GM21825 (cell line): ENCODE measurements at regions not wholly inside any gene's neighbourhood (a gene's known extent, or its start where the extent isn't known, plus 50 kb on each side); places are given as distances from the start of the nearest gene placed in this dataset.
A peak's percentile ranks its signal among the peaks of the same experiment; 100 is the strongest.

ENCODE experiments used
- ATAC-seq: cut with Tn5 transposase; IDR thresholded peaks from one replicate; pipeline ENCODE4 v1.9.1; 2021; ENCODE audit warnings: mild to moderate bottlenecking, moderate library complexity; ENCODE audit not compliant: unreplicated experiment

DNA sequence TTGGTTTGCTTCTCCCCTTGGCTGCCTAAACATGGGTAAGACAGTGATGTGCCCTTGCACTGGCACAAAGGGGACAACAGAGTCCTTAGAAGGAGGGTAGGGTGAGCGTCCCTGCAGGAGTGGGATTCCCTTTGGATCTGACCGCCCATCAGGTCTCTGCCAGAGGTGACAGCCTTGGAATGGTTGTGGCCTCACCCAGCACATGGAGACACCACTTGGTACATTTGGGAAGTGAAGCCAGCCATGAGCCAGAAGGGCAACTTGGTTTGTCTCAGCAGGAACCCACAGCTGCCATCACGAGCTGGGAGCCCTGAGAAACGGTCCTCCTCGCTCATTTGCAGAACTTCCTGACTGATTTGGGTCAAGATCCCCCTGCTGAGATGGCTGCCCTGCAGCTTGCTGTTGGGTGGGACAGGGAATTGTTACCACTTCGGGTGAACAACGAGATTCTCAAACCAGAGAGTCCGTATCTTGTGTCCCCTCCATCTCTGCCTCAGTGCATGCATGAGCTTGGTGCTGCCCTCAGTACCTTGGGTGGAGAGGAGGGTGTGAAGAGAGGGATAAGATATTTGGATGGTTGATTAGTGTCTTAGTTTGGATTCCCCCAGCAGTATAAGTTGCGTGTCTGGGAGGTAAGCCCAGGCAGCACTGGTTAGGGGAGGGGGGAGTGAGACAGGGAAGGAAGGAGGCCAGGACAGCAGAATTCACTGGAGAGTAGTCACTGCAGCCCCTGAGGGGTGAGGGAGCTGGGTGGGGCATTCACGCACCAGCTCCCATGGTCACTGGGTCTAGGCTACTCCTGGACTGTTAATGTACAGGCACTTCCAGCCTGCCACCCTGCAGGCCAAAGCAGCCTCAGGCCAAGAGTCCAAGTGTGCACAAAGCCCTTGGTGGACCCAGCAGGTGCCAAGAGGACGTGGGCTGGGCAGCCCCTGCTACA is 168.8 kb upstream of the TOPAZ1 start:
- no peak for ATAC-seq

GRCh38 chr3:44074181-44074580 is 167.5 kb upstream of the TOPAZ1 start:
- ATAC-seq = no peak

GRCh38 chr3:44076221-44076829 is 165.4 kb upstream of the TOPAZ1 start:
- ATAC-seq = no peak

GRCh38 chr3:44077267-44077666 is 164.4 kb upstream of the TOPAZ1 start:
- ATAC-seq = no peak

GRCh38 chr3:44078863-44079262 is 162.8 kb upstream of the TOPAZ1 start:
- ATAC-seq = no peak

DNA sequence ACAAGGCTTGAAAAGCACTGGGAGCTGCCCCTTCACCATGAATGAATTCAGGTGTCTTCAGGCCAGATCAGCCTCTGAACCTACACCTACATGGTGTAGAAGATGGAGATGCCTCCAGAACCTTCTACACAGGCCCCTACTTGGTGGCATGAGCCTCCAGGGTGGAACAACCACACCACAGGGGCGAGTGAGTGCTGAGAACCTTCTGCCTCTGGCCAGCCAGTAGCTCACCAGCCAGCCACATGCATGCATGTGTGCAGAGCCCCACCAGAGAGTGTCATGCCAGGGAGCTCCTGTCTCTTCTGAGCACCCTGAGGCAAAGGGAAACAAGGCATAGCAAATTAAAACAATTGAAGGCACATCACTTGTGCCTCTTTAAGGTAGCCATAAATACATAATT is 161.8 kb upstream of the TOPAZ1 start:
- ATAC-seq = no peak

GRCh38 chr3:44080474-44081072 is 161.1 kb upstream of the TOPAZ1 start:
- no peak for ATAC-seq

DNA sequence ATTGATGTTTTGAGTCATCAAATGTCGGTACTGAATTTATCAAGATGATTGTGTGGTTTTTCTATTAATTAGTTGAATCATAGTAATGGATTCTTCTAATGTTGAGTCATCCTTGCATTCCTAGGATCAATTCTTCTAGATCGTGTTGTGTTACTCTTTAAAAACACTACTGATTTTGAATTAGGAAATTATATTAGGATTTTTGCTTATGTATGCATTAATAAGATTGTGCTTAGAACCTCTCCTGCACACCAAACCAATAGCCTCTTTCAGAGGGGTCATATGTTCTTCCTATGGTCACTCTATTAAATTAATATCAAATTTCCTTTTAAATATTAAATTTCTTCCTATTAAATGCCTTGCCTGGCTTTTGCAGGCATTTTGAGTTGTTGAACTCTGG is 151.7 kb upstream of the TOPAZ1 start:
- ATAC-seq = no peak

GRCh38 chr3:44092497-44092896 is 149.2 kb upstream of the TOPAZ1 start:
- ATAC-seq = no peak

DNA sequence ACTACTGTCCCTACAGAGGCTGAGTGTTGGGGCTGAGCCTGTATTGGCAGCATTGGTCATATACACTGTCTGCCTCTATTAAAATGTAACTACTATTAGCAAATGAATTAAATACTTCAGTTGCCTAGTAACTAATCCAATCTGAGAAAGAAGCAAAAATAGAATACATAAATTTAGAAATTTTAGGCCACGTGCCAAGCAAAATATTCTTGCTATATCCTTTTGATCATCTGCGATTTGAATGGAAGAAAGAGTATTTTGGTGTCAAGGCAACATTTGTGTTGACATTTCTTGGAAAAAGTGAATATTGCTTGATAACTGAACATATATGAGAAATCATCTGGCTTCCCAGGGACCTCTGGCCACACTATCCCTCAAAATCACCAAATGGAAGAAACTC is 148.2 kb upstream of the TOPAZ1 start:
- ATAC-seq = no peak

- no peak for ATAC-seq
Measured at GRCh38 chr3:44098656-44099415, 142.8 kb upstream of the TOPAZ1 start.

DNA sequence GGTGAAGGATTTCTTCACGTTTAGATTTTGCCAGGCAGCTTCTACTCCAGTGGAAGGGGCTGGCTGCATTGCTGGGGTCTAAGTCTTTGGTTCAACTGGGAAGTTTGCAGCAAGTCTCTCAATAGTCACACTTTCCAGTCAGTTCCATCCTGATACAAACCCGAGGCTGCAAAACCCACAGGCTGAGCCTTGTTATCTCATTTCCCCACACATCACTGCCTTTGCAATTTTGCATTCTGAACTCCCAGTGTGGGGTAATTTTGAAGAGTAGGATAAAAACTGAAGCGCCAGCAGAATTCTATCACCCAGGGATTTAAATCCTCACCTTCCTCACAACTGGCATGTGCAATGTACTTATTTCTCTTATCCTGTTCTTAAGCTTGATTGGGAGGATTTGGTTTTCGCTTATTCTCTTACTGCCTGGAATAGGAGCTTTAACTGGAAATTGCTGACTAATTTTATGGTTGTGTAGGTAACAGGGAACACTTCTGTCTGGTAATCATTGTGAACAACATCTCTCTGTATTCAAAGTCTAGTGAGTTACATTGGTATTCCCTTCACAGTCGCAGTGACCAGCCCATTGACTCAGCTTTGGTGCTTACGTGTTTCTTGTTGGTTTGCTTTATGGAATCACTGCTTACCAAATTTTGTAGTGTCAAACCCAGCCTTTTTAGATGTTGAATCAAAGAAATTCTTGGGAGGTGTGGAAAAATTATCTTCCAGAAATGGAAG is 142.0 kb upstream of the TOPAZ1 start:
- ATAC-seq = no peak

DNA sequence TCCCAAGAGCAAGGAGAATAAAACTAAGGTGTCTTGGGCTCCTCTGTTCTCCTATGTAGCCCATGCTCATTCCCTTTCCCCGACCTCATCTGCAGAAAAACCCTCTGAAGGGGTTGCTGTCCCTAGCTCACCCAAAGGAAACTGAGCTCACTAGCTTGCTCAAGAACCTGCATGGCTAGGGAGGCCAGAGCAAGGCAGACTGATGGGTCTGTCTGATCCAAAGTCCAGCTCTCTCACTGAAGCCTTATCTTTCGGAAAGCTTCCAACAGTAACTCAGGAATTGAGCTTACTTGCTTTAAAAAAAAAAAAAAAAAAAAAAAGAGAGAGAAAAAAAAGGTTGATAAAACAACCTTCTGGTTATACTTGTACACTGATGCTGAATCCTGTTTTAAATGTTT is 141.4 kb upstream of the TOPAZ1 start:
- no peak for ATAC-seq

DNA sequence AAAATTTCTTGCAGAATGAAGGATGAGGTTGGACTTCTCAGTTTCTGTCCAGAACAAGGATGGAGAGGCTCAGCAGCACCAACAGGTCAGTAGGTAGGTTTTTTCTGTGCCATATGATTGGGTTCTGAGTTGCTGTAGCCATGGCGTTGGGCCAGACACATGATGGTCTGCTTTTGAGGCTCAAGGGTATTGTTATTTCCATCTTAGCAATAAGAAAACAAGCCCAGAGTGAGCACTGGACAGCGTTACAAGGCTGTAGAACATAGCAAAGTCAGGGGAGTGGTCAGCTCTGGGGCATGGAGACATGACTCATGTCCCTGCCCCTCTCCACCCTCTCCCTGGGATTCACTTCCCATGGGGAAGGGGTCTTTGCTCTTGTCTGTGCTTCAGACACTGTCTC is 137.6 kb upstream of the TOPAZ1 start:
- ATAC-seq = no peak

GRCh38 chr3:44104668-44105321 is 136.9 kb upstream of the TOPAZ1 start:
- ATAC-seq = peak; percentile 94

DNA sequence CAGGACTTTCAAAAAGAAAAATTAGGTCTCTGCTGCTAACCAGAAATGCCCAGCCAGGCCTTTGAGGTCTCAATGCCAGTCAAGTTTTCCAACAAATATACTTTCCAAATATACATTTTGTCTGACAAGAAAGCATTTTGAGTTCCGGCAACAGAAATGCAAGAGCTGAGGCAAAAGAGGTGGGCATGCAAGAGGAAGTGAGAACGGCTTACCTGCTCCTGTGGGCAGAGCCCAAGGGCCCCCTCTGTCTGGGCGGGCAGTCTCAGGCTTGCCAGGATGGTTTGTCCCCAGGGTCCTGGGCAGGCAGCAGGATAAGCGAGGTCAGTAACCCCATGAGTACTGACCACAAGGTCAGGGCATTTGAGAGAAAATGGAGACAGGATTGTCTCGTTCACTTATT is 136.1 kb upstream of the TOPAZ1 start:
- no peak for ATAC-seq

- no peak for ATAC-seq
Measured at GRCh38 chr3:44106756-44107155, 134.9 kb upstream of the TOPAZ1 start.

DNA sequence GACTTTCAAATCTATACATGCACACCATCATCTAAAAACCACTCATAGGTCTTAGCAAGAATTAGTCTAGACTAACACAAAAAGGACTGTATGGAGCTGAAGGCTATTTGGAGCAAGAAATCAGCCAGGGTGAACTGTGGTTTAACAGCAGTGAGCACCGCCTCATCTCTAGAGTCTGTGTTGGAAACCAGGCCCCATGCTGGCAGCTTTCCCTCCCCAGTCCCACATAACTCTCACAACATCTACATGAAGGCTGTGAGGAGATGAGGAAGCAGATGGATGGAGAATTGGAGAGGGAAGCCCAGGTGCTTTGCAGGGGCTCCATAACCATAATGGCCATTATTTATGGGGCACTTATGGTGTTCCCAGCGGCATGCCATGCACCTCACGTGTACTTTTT is 133.2 kb upstream of the TOPAZ1 start:
- no peak for ATAC-seq

DNA sequence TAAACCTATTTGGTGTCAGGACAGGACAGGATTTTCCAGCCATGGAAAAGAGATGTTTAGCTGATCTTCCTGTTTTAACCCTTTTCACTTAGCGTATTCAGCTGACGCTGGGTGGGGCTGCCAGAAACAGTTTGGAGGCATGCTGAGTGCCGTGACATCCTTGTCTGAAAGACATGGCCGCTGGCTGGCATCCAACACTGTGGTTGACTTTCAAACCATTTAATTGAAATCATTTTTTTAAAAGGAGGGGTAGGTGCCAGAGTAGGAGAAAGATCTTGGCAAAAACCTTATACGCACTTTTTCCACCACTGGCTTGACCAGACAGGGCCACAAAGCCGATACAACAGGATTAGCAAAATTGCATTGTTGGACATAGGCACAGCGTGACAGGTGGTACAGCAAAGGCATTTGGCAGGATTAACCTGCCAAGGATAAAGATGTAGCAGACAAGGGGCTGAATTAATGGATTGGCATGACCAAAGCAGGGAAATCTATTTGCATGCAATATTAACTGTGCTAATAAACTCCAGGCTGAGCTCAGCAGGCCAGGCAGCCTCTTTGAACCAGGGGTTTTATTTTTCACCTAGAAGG is 131.8 kb upstream of the TOPAZ1 start:
- no peak for ATAC-seq

- no peak for ATAC-seq
Measured at GRCh38 chr3:44110648-44111047, 131.0 kb upstream of the TOPAZ1 start.
